A549 (cell line): ENCODE measurements at regions not wholly inside any gene's neighbourhood (a gene's known extent, or its start where the extent isn't known, plus 50 kb on each side); places are given as distances from the start of the nearest gene placed in this dataset.

ENCODE experiments used
- ATAC-seq, 2 experiments: fragments of 200-7000 bp in 1 of 2; fragments of >200 bp in 1 of 2; cut with Nextera tagmentation in 1 of 2; cut with Tn5 transposase in 1 of 2; 3 replicates each; pipeline versions ENCODE4 v1.8.0 to v1.9.1; 2018 to 2020; ENCODE audit warnings: mild to moderate bottlenecking in 1 of 2, moderate library complexity in 1 of 2
- CTCF ChIA-PET: fragments of 300-600 bp; sonication (Branson Sonifier 250); formaldehyde crosslinking; extraction: SDS; loops from one replicate; lab custom pipeline; 2021; ENCODE audit warnings: antibody characterized with exemption, inconsistent platforms; lab: Yijun Ruan, JAX
- POLR2A ChIA-PET: fragments of 350-600 bp; formaldehyde crosslinking; extraction: SDS; loops from one replicate; lab custom pipeline; 2021; ENCODE audit warnings: antibody characterized with exemption, inconsistent platforms; lab: Yijun Ruan, JAX
- DNase-seq, 2 experiments: peaks; one replicate each; pipeline versions ENCODE4 v3.0.0 to v3.0.0-alpha.2; 2011 to 2016; ENCODE audit warnings: low read depth in 1 of 2, low spot score in 1 of 2
- FAIRE-seq: peaks from 2 replicates; lab custom pipeline; 2011; peaks lifted over from hg19 to GRCh38; lab: Jason Lieb, UNC
- H3K27ac ChIP-seq, 2 experiments: fragments of >200 bp; sonication (Bioruptor Twin); formaldehyde crosslinking; 3 replicates each; pipeline ENCODE4 v1.5.1; 2016 to 2017
- H3K4me1 ChIP-seq: fragments of >200 bp; sonication (Bioruptor Twin); formaldehyde crosslinking; 3 replicates; pipeline ENCODE4 v1.6.1; 2016
- H3K4me2 ChIP-seq: fragments of >200 bp; sonication (Bioruptor Twin); formaldehyde crosslinking; 3 replicates; pipeline ENCODE4 v1.6.1; 2016
- H3K4me3 ChIP-seq: fragments of >200 bp; sonication (Bioruptor Twin); formaldehyde crosslinking; 3 replicates; pipeline ENCODE4 v1.5.1; 2016
- H3K9me3 ChIP-seq: fragments of >200 bp; sonication (Bioruptor Twin); formaldehyde crosslinking; 3 replicates; pipeline ENCODE4 v1.6.1; 2016
- ATOH8 ChIP-seq: fragments of 250-450 bp; sonication (Bioruptor Pico); IDR thresholded peaks from 2 replicates; pipeline ENCODE4 v1.5.0; 2020; ENCODE audit warnings: low read depth, mild to moderate bottlenecking, moderate library complexity
- CHD2 ChIP-seq: fragments of 150-350 bp; IDR thresholded peaks from 2 replicates; pipeline ENCODE4 v1.6.1; 2014; ENCODE audit warnings: low read length; ENCODE audit not compliant: partially characterized antibody
- EHMT2 ChIP-seq: fragments of 200-600 bp; sonication (generic); IDR thresholded peaks from 2 replicates; pipeline ENCODE4 v1.6.1; 2016; ENCODE audit warnings: antibody characterized with exemption, low read depth, mild to moderate bottlenecking, moderate library complexity
- FOSB ChIP-seq: fragments of 250-450 bp; sonication (Bioruptor Pico); IDR thresholded peaks from 2 replicates; pipeline ENCODE4 v1.5.0; 2020; ENCODE audit warnings: mild to moderate bottlenecking, moderate library complexity
- HES2 ChIP-seq: fragments of >200 bp; sonication (Bioruptor Twin); formaldehyde crosslinking; IDR thresholded peaks from 2 replicates; pipeline ENCODE4 v1.6.1; 2016
- HOXB13 ChIP-seq: fragments of 250-450 bp; sonication (Bioruptor Pico); IDR thresholded peaks from 2 replicates; pipeline ENCODE4 v1.5.0; 2020; ENCODE audit warnings: low read depth, mild to moderate bottlenecking, moderate library complexity
- KDM5A ChIP-seq: fragments of 200-600 bp; sonication (generic); IDR thresholded peaks from 2 replicates; pipeline ENCODE4 v1.6.1; 2016; ENCODE audit warnings: antibody characterized with exemption, mild to moderate bottlenecking
- MAFK ChIP-seq: fragments of 450-650 bp; IDR thresholded peaks from 2 replicates; pipeline ENCODE4 v1.6.1; 2014; ENCODE audit not compliant: partially characterized antibody
- MYC ChIP-seq: IDR thresholded peaks from 2 replicates; pipeline ENCODE4 v1.6.1; 2012; ENCODE audit warnings: mild to moderate bottlenecking, inconsistent platforms, low read length, improper control_type of control experiment, borderline replicate concordance
- NFE2L2 ChIP-seq: fragments of 150-350 bp; conservative IDR thresholded peaks from 2 replicates; pipeline ENCODE4 v1.6.1; 2014; ENCODE audit warnings: low read length
- NPAS2 ChIP-seq: fragments of 250-450 bp; sonication (Bioruptor Pico); IDR thresholded peaks from 2 replicates; pipeline ENCODE4 v1.8.0; 2022; ENCODE audit warnings: mild to moderate bottlenecking, moderate library complexity, borderline replicate concordance
- PBX3 ChIP-seq: IDR thresholded peaks from 2 replicates; pipeline ENCODE4 v1.6.1; 2012
- PHF8 ChIP-seq: fragments of 200-600 bp; sonication (generic); IDR thresholded peaks from 2 replicates; pipeline ENCODE4 v1.6.1; 2016; ENCODE audit warnings: low read depth, mild to moderate bottlenecking, antibody characterized with exemption, moderate library complexity, borderline replicate concordance
- SMC3 ChIP-seq: fragments of >200 bp; sonication (Bioruptor Twin); formaldehyde crosslinking; IDR thresholded peaks from 3 replicates; pipeline ENCODE4 v1.6.1; 2018; ENCODE audit warnings: inconsistent platforms
- TFCP2L1 ChIP-seq: fragments of 250-450 bp; sonication (Bioruptor Pico); IDR thresholded peaks from 2 replicates; pipeline ENCODE4 v1.5.0; 2021; ENCODE audit warnings: mild to moderate bottlenecking
- TP53 ChIP-seq: fragments of 250-450 bp; sonication (Bioruptor Pico); IDR thresholded peaks from 2 replicates; pipeline ENCODE4 v1.5.0; 2021; ENCODE audit warnings: mild to moderate bottlenecking, moderate library complexity
- ZFP36 ChIP-seq: fragments of 450-650 bp; IDR thresholded peaks from 2 replicates; pipeline ENCODE4 v1.6.1; 2014; ENCODE audit warnings: borderline replicate concordance; ENCODE audit not compliant: partially characterized antibody
- WGBS: methylation state at CpG from one replicate; pipeline ENCODE4 v1.1.6; 2017; ENCODE audit errors: missing lambda C conversion rate; 5-methylcytosine and 5-hydroxymethylcytosine counted together
- TF ChIP-seq, protein P1 (sequence below): fragments of 200-600 bp; sonication (generic); IDR thresholded peaks from 2 replicates; pipeline ENCODE4 v1.6.1; 2016; ENCODE audit warnings: antibody characterized with exemption, mild to moderate bottlenecking, moderate library complexity
- TF ChIP-seq, protein P2 (sequence below): fragments of 250-450 bp; sonication (Bioruptor Pico); IDR thresholded peaks from 2 replicates; pipeline ENCODE4 v1.5.0; 2021; ENCODE audit warnings: mild to moderate bottlenecking, moderate library complexity, borderline replicate concordance
- TF ChIP-seq, protein P3 (sequence below): IDR thresholded peaks from 2 replicates; pipeline ENCODE4 v1.6.1; 2012

- ChIA-PET CTCF (interaction anchor here (1.0 to 1.3 kb wide), 2 partner anchors 21 to 682 kb away, joined by 3 to 4 read pairs; no protein-coding TSS in a partner anchor), POLR2A (no interaction called here)
- no peak for DNase-seq
- Histone ChIP-seq H3K4me1 (no peaks in the 10 kb centered on the region), H3K4me3 (no peak overlapping the region), H3K4me2 (no peak overlapping the region), H3K9me3 (no peaks in the 10 kb centered on the region), H3K27ac (no peak overlapping the region)
- TF ChIP-seq, protein P1, sequence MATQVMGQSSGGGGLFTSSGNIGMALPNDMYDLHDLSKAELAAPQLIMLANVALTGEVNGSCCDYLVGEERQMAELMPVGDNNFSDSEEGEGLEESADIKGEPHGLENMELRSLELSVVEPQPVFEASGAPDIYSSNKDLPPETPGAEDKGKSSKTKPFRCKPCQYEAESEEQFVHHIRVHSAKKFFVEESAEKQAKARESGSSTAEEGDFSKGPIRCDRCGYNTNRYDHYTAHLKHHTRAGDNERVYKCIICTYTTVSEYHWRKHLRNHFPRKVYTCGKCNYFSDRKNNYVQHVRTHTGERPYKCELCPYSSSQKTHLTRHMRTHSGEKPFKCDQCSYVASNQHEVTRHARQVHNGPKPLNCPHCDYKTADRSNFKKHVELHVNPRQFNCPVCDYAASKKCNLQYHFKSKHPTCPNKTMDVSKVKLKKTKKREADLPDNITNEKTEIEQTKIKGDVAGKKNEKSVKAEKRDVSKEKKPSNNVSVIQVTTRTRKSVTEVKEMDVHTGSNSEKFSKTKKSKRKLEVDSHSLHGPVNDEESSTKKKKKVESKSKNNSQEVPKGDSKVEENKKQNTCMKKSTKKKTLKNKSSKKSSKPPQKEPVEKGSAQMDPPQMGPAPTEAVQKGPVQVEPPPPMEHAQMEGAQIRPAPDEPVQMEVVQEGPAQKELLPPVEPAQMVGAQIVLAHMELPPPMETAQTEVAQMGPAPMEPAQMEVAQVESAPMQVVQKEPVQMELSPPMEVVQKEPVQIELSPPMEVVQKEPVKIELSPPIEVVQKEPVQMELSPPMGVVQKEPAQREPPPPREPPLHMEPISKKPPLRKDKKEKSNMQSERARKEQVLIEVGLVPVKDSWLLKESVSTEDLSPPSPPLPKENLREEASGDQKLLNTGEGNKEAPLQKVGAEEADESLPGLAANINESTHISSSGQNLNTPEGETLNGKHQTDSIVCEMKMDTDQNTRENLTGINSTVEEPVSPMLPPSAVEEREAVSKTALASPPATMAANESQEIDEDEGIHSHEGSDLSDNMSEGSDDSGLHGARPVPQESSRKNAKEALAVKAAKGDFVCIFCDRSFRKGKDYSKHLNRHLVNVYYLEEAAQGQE = no peak
- TF ChIP-seq NFE2L2 (no peak), HES2 (no peak), MAFK (no peak), MYC (no peak), CHD2 (no peak), KDM5A (no peak), HOXB13 (CRISPR knock-in tag) (no peak), ATOH8 (CRISPR knock-in tag) (no peak), EHMT2 (no peak), ZFP36 (no peak)
- TF ChIP-seq, protein P2, sequence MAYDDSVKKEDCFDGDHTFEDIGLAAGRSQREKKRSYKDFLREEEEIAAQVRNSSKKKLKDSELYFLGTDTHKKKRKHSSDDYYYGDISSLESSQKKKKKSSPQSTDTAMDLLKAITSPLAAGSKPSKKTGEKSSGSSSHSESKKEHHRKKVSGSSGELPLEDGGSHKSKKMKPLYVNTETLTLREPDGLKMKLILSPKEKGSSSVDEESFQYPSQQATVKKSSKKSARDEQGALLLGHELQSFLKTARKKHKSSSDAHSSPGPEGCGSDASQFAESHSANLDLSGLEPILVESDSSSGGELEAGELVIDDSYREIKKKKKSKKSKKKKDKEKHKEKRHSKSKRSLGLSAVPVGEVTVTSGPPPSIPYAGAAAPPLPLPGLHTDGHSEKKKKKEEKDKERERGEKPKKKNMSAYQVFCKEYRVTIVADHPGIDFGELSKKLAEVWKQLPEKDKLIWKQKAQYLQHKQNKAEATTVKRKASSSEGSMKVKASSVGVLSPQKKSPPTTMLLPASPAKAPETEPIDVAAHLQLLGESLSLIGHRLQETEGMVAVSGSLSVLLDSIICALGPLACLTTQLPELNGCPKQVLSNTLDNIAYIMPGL (CRISPR knock-in tag) = no peak
- TF ChIP-seq, protein P3, sequence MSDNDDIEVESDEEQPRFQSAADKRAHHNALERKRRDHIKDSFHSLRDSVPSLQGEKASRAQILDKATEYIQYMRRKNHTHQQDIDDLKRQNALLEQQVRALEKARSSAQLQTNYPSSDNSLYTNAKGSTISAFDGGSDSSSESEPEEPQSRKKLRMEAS = no peak
- WGBS = 80% methylated on average over 6 of the region's 6 CpGs
- no peak for FAIRE-seq
- no peak; a peak in 1 of 6 replicates for ATAC-seq
Observed at GRCh38 chr2:223654384-223654915, 52.3 kb upstream of the SCG2 start.

- FAIRE-seq (no peak), DNase-seq (no peak), ATAC-seq (no peak)
- no peak overlapping the region for H3K4me2 ChIP-seq
- WGBS = 93% methylated on average over 1 of the region's 1 CpG
- no peaks in the 10 kb centered on the region for H3K9me3 ChIP-seq
- CTCF ChIA-PET = interaction anchor here (0.6 kb wide), 1 partner anchor 13 kb away, joined by 3 read pairs; no protein-coding TSS in a partner anchor
- TF ChIP-seq PBX3 (no peak), NPAS2 (CRISPR knock-in tag) (no peak), SMC3 (no peak), PHF8 (no peak), FOSB (CRISPR knock-in tag) (no peak), TP53 (CRISPR knock-in tag) (no peak), CHD2 (no peak), TFCP2L1 (CRISPR knock-in tag) (no peak)
- no peak overlapping the region for H3K4me3 ChIP-seq
- H3K4me1 ChIP-seq = no peaks in the 10 kb centered on the region
- H3K27ac ChIP-seq = no peak overlapping the region
- POLR2A ChIA-PET = no interaction called here
Observed at GRCh38 chr2:223652902-223653301, 50.7 kb upstream of the SCG2 start.
